DND-41 (cell line): ENCODE measurements at regions not wholly inside any gene's neighbourhood (a gene's known extent, or its start where the extent isn't known, plus 50 kb on each side); places are given as distances from the start of the nearest gene placed in this dataset.

Experiments
- CTCF ChIP-seq: IDR thresholded peaks from 2 replicates; pipeline ENCODE4 v1.5.1; 2012; ENCODE audit warnings: borderline replicate concordance, low read length, moderate library complexity, mild to moderate bottlenecking; ENCODE audit not compliant: poor library complexity, severe bottlenecking; ENCODE audit errors: extremely low read depth
- EZH2 ChIP-seq: IDR thresholded peaks from 3 replicates; pipeline ENCODE4 v1.6.1; 2012; ENCODE audit warnings: borderline replicate concordance, low read depth, mild to moderate bottlenecking, moderate library complexity, low read length, inconsistent platforms; ENCODE audit not compliant: severe bottlenecking

- TF ChIP-seq CTCF = no peak
- TF ChIP-seq EZH2 = no peak
Observed at GRCh38 chrX:125605145-125605544, 285.5 kb downstream of the TEX13C start.
